IMR-90 (cell line): ENCODE measurements at regions not wholly inside any gene's neighbourhood (a gene's known extent, or its start where the extent isn't known, plus 50 kb on each side); places are given as distances from the start of the nearest gene placed in this dataset.

Experiments used
- BHLHE40 ChIP-seq: fragments of 150-350 bp; IDR thresholded peaks from 2 replicates; pipeline ENCODE4 v1.6.1; 2016; ENCODE audit warnings: mild to moderate bottlenecking, low read depth, low read length
- CHD1 ChIP-seq: IDR thresholded peaks from 2 replicates; pipeline ENCODE4 v1.6.1; 2012; ENCODE audit warnings: low read depth, low read length, improper control_type of control experiment
- CTCF ChIP-seq: conservative IDR thresholded peaks from 2 replicates; pipeline ENCODE4 v1.5.1; 2012; ENCODE audit warnings: mild to moderate bottlenecking, low read depth, low read length, improper control_type of control experiment
- MAFK ChIP-seq: IDR thresholded peaks from 2 replicates; pipeline ENCODE4 v1.6.1; 2012; ENCODE audit warnings: low read depth, low read length, improper control_type of control experiment
- MAZ ChIP-seq: IDR thresholded peaks from 2 replicates; pipeline ENCODE4 v1.6.1; 2012; ENCODE audit warnings: low read depth, mild to moderate bottlenecking, low read length, improper control_type of control experiment, moderate library complexity, borderline replicate concordance
- MXI1 ChIP-seq: IDR thresholded peaks from 2 replicates; pipeline ENCODE4 v1.6.1; 2012; ENCODE audit warnings: low read depth, mild to moderate bottlenecking, low read length, moderate library complexity, borderline replicate concordance
- NFE2L2 ChIP-seq: fragments of 150-350 bp; IDR thresholded peaks from 2 replicates; pipeline ENCODE4 v1.6.1; 2016; ENCODE audit warnings: low read depth, mild to moderate bottlenecking, low read length
- POLR2A ChIP-seq: IDR thresholded peaks from 2 replicates; pipeline ENCODE4 v1.6.1; 2012; ENCODE audit warnings: mild to moderate bottlenecking, low read depth, low read length
- RAD21 ChIP-seq: IDR thresholded peaks from 2 replicates; pipeline ENCODE4 v1.6.1; 2012; ENCODE audit warnings: low read length, improper control_type of control experiment
- RCOR1 ChIP-seq: IDR thresholded peaks from 2 replicates; pipeline ENCODE4 v1.6.1; 2012; ENCODE audit warnings: mild to moderate bottlenecking, low read length, improper control_type of control experiment; ENCODE audit not compliant: insufficient replicate concordance
- RFX5 ChIP-seq: IDR thresholded peaks from 2 replicates; pipeline ENCODE4 v1.8.0; 2012; ENCODE audit warnings: low read depth, mild to moderate bottlenecking, low read length, moderate library complexity
- SMC3 ChIP-seq: fragments of 150-350 bp; IDR thresholded peaks from 2 replicates; pipeline ENCODE4 v1.6.1; 2016; ENCODE audit warnings: low read depth, mild to moderate bottlenecking, antibody characterized with exemption, low read length, moderate library complexity
- USF2 ChIP-seq: fragments of 150-350 bp; IDR thresholded peaks from 2 replicates; pipeline ENCODE4 v1.6.1; 2017; ENCODE audit warnings: mild to moderate bottlenecking, antibody characterized with exemption, low read length, low read depth

GRCh38 chr13:67856955-67857354 is 626.8 kb upstream of the PCDH9 start:
- TF ChIP-seq CTCF = no peak
- no peak for TF ChIP-seq RAD21
- TF ChIP-seq POLR2A = no peak
- no peak for TF ChIP-seq RFX5
- no peak for TF ChIP-seq MAFK
- TF ChIP-seq BHLHE40 = no peak
- TF ChIP-seq USF2 = no peak
- TF ChIP-seq SMC3 = no peak
- TF ChIP-seq MXI1 = no peak
- no peak for TF ChIP-seq NFE2L2
- no peak for TF ChIP-seq MAZ
- TF ChIP-seq CHD1 = no peak
- no peak for TF ChIP-seq RCOR1
